Ovary (tissue), 7 donors: ENCODE measurements at regions not wholly inside any gene's neighbourhood (a gene's known extent, or its start where the extent isn't known, plus 50 kb on each side); places are given as distances from the start of the nearest gene placed in this dataset.

Experiments used
- DNase-seq, 5 donors: peaks; one replicate each; pipeline ENCODE4 v3.0.0-alpha.2; 2019 to 2020
- H3K27ac ChIP-seq, 2 donors: fragments of 200-600 bp; one replicate each; pipeline versions ENCODE4 v1.5.1 to v1.8.0; 2019 to 2022
- H3K27me3 ChIP-seq: fragments of 200-600 bp; one replicate; pipeline ENCODE4 v1.8.0; 2022
- H3K36me3 ChIP-seq: fragments of 200-600 bp; sonication (generic); one replicate; pipeline ENCODE4 v1.5.1; 2019
- H3K4me1 ChIP-seq: one replicate; pipeline ENCODE4 v1.8.1; 2013; ENCODE audit warnings: mild to moderate bottlenecking, moderate library complexity; ENCODE audit not compliant: insufficient read depth
- H3K4me3 ChIP-seq: fragments of 200-600 bp; sonication (generic); one replicate; pipeline ENCODE4 v1.5.1; 2017
- H3K9me3 ChIP-seq, 2 donors: fragments of 200-600 bp in 1 of 2; sonication (generic) in 1 of 2; one replicate each; pipeline versions ENCODE4 v1.5.1 to v1.8.1; 2013 to 2019; ENCODE audit warnings: mild to moderate bottlenecking in 1 of 2, moderate library complexity in 1 of 2
- EP300 ChIP-seq: sonication (generic); formaldehyde crosslinking; IDR thresholded peaks from one replicate; pipeline ENCODE4 v1.6.1; 2017; ENCODE audit warnings: antibody characterized with exemption
- POLR2A ChIP-seq: fragments of 450-650 bp; IDR thresholded peaks from one replicate; pipeline ENCODE4 v1.6.1; 2017; ENCODE audit warnings: antibody characterized with exemption, mild to moderate bottlenecking, moderate library complexity
- WGBS, 3 donors: extraction: QIAGEN DNeasy Blood & Tissue Kit in 1 of 3; methylation state at CpG; one replicate each; pipeline versions ENCODE4 v1.1.5 to v1.1.7; 2013 to 2017; 5-methylcytosine and 5-hydroxymethylcytosine counted together
- intact Hi-C, 4 donors: fragments of 100-400 bp; cut with DNase I; formaldehyde crosslinking; loops; one replicate each; pipeline versions ENCODE4 v1.11.0 to v1.15.1; 2022 to 2023
- TF ChIP-seq, protein P1 (sequence below), 3 donors: fragments of 450-650 bp in 2 of 3; fragments of 200-600 bp in 1 of 3; IDR thresholded peaks; one replicate each; pipeline versions ENCODE4 v1.5.1 to v1.8.0; 2016 to 2022; ENCODE audit warnings: antibody characterized with exemption in 3 of 3, mild to moderate bottlenecking in 1 of 3
- donor health status: DM: no; HTN: no; CAD: no; lungs with moderate emphysema.
- donor health status: DM: no; HTN: no; CAD: no.
- donor health status: Bipolar disorder and iron deficiency.
- donor health status: DM: no; HTN: no; CAD: no.
- donor health status: DM: yes; HTN: yes; CAD: no.

DNA sequence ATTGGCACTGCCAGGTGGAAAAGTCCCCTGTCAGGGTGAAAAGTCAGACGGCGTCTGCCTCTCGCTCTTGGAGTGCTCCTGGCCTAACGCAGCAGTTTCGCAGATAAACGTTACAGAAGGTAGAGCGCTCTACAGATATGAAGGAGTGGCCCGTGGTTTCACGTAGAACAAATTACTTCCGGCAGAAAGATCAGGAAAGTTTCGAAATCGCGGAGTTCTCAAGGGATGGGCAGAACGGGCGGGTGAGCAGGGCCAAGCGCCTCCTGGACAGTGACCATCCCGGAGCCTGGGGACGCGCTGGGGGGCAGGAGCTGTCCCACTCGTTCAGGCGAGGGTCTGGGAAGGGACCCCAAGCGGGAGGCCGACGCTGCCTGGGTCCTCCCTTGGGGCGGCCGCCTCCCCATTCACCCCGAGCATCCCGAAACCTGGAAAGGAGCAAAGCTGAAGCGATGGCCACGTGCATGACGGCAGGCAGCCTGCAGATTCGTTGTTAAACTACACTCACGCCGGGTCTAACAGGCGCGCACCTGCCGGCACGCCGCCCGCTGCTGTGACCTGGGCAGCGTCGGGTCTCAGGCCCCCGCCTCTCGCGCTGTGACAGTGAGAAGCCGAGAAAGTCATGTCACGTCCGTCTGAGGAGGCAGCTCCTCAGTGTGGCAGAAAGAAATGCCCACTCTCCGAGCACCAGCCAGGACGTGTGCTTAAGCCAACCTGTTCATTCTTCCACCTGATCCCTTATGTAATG is 122.9 kb upstream of the SALL3 start:
- intact Hi-C loops = no loop called here
- Histone ChIP-seq H3K36me3 (no peaks in the 10 kb centered on the region), H3K9me3 (no peaks in the 10 kb centered on the region), H3K27ac (no peak overlapping the region), H3K4me3 (no peak overlapping the region), H3K27me3 (no peaks in the 10 kb centered on the region), H3K4me1 (no peaks in the 10 kb centered on the region)
- TF ChIP-seq, protein P1, sequence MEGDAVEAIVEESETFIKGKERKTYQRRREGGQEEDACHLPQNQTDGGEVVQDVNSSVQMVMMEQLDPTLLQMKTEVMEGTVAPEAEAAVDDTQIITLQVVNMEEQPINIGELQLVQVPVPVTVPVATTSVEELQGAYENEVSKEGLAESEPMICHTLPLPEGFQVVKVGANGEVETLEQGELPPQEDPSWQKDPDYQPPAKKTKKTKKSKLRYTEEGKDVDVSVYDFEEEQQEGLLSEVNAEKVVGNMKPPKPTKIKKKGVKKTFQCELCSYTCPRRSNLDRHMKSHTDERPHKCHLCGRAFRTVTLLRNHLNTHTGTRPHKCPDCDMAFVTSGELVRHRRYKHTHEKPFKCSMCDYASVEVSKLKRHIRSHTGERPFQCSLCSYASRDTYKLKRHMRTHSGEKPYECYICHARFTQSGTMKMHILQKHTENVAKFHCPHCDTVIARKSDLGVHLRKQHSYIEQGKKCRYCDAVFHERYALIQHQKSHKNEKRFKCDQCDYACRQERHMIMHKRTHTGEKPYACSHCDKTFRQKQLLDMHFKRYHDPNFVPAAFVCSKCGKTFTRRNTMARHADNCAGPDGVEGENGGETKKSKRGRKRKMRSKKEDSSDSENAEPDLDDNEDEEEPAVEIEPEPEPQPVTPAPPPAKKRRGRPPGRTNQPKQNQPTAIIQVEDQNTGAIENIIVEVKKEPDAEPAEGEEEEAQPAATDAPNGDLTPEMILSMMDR (IDR thresholded peaks at IDR 0.05) = no peak
- TF ChIP-seq EP300 (no peak), POLR2A (no peak)
- no peak for DNase-seq
- 86 to 91% (median 88%) methylated on average over 50 of the region's 50 CpGs for WGBS, 3 donors

DNA sequence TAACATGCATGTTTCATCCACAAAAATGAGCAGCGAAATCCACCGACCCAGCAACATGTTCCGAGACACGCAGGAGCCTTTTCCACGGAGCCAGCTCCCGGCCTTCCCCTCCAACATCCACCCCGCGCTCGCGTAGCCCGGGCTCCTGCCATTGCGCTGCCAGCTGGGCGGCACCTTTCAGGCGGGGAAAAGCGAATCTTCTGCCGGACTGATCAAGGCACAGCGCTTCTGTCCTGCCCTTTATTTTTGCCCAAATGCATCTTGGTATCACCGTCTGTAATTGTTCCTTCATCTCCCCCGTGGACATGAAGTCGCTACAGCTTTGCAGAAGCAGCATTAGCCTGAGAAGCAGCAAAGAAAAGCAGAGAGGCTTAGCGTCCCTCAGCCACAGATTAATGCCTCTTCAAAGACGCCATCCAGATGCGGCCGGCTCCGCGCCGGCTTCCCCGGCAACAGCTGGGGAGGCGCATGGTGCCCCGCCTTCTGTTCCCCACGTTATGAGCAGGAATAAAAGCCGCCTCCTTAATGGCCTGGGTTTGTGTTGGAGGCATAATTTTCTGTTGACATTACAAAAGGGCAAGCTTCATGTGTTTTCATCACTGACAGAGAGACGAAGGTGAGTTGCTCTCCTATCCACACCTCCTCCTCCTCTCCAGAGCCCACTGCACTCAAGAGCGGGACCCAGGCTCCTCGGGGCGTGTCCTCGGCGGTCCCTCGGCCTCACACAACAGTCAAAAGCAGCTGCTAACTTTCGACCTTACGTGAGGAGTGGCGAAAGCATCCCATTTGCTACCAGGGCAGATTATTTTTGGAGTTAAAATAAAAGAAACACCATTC is 122.1 kb upstream of the SALL3 start:
- Histone ChIP-seq H3K27me3 (no peaks in the 10 kb centered on the region), H3K27ac (no peak overlapping the region), H3K4me3 (no peak overlapping the region), H3K4me1 (no peaks in the 10 kb centered on the region), H3K36me3 (no peaks in the 10 kb centered on the region), H3K9me3 (no peaks in the 10 kb centered on the region)
- DNase-seq = no peak
- 60 to 71% (median 69%) methylated on average over 42 of the region's 42 CpGs for WGBS, 3 donors
- no peak for TF ChIP-seq EP300
- no peak for TF ChIP-seq POLR2A
- TF ChIP-seq, protein P1 (IDR thresholded peaks at IDR 0.05) = no peak
- intact Hi-C loops = no loop called here

DNA sequence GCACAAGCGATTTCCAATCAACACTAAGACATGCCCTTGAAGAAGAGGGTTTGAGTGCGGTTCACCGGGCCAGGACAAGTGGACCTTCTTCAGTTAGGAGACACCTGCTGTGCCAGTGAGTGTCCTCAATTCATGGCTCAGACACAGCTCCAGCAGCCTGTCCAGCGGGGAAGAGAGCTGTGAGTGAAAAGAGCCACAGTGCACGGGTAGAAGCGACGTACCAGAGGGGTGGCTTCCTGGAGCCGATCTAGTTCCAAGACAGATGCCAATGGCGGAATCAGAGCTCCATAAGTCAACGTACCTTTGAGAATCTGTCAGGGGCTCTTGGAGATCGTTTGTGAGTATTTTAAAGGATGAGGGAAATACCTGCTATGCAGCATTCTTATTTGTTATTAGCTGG is 119.9 kb upstream of the SALL3 start:
- TF ChIP-seq, protein P1 (IDR thresholded peaks at IDR 0.05) = no peak
- TF ChIP-seq EP300 (no peak), POLR2A (no peak)
- Histone ChIP-seq H3K36me3 (no peaks in the 10 kb centered on the region), H3K27ac (no peak overlapping the region), H3K4me1 (no peaks in the 10 kb centered on the region), H3K27me3 (no peaks in the 10 kb centered on the region), H3K9me3 (no peaks in the 10 kb centered on the region), H3K4me3 (no peak overlapping the region)
- intact Hi-C loops = no loop called here
- no peak for DNase-seq
- 82 to 86% (median 83%) methylated on average over 11 of the region's 11 CpGs for WGBS, 3 donors

DNA sequence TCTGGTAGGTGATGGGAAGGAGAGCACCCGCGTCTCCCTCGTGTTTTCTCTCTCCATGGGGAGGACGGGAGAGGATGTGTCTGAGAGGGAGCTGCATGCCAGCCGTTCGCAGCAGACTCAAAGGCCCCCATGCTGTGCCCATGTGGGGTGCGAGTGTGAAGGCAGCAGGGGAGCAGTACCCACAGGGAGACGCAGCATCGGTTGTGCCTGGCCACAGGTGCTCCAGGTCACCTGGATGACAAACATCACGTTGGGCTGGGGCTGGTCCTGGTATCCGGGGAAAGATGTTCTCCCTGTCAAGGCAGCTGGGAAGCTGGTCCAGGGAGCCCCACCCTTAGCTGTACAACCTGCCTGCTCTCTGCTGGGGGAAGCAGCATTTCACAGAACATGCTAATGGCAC is 119.5 kb upstream of the SALL3 start:
- TF ChIP-seq POLR2A (no peak), EP300 (no peak)
- TF ChIP-seq, protein P1 (IDR thresholded peaks at IDR 0.05) = no peak
- H3K36me3 ChIP-seq = no peaks in the 10 kb centered on the region
- H3K4me3 ChIP-seq = no peak overlapping the region
- 59 to 77% (median 64%) methylated on average over 11 of the region's 11 CpGs for WGBS, 3 donors
- H3K27ac ChIP-seq = no peak overlapping the region
- no peaks in the 10 kb centered on the region for H3K4me1 ChIP-seq
- H3K9me3 ChIP-seq = no peaks in the 10 kb centered on the region
- DNase-seq = no peak
- intact Hi-C loops = no loop called here
- H3K27me3 ChIP-seq = no peaks in the 10 kb centered on the region
